Mesenchymal stem cell (in vitro differentiated cells and primary cell): ENCODE measurements at regions not wholly inside any gene's neighbourhood (a gene's known extent, or its start where the extent isn't known, plus 50 kb on each side); places are given as distances from the start of the nearest gene placed in this dataset.

Experiments used
- DNase-seq: peaks from one replicate; pipeline ENCODE4 v3.0.0-alpha.2; 2013
- H2AFZ ChIP-seq: one replicate; pipeline ENCODE4 v1.6.1; 2013; ENCODE audit warnings: low read depth, mild to moderate bottlenecking, control low read depth, inconsistent platforms, low read length, moderate library complexity
- H2AK5ac ChIP-seq: 2 replicates; pipeline ENCODE4 v1.6.1; 2013; ENCODE audit warnings: low read length, moderate library complexity, mild to moderate bottlenecking, inconsistent platforms; ENCODE audit not compliant: severe bottlenecking
- H2BK120ac ChIP-seq: one replicate; pipeline ENCODE4 v1.6.1; 2013; ENCODE audit warnings: low read depth, mild to moderate bottlenecking, inconsistent platforms, low read length, moderate library complexity
- H2BK12ac ChIP-seq, 2 experiments: one replicate each; pipeline ENCODE4 v1.6.1; 2013; ENCODE audit warnings: inconsistent platforms in 2 of 2, low read length in 2 of 2, mild to moderate bottlenecking in 2 of 2, moderate library complexity in 2 of 2, control low read depth in 1 of 2
- H2BK15ac ChIP-seq: one replicate; pipeline ENCODE4 v1.6.1; 2013; ENCODE audit warnings: mild to moderate bottlenecking, low read depth, inconsistent platforms; ENCODE audit not compliant: poor library complexity, severe bottlenecking
- H2BK5ac ChIP-seq: 2 replicates; pipeline ENCODE4 v1.6.1; 2013; ENCODE audit warnings: low read depth, mild to moderate bottlenecking, low read length, control low read depth, inconsistent platforms; ENCODE audit not compliant: poor library complexity, severe bottlenecking
- H3K14ac ChIP-seq, 2 experiments: one replicate each; pipeline ENCODE4 v1.6.1; 2013; ENCODE audit warnings: inconsistent platforms in 2 of 2, low read length in 2 of 2, control low read depth in 1 of 2, mild to moderate bottlenecking in 1 of 2, moderate library complexity in 1 of 2
- H3K18ac ChIP-seq, 2 experiments: one replicate each; pipeline ENCODE4 v1.6.1; 2013; ENCODE audit warnings: inconsistent platforms in 2 of 2, low read length in 2 of 2, control low read depth in 1 of 2, low read depth in 1 of 2, mild to moderate bottlenecking in 1 of 2
- H3K23ac ChIP-seq, 2 experiments: one replicate each; pipeline ENCODE4 v1.6.1; 2013; ENCODE audit warnings: inconsistent platforms in 2 of 2, low read length in 2 of 2, mild to moderate bottlenecking in 2 of 2, moderate library complexity in 2 of 2, control low read depth in 1 of 2
- H3K27ac ChIP-seq: 2 replicates; pipeline ENCODE4 v1.5.1; 2013; ENCODE audit warnings: mild to moderate bottlenecking, moderate library complexity, low read length, control low read depth, inconsistent platforms; ENCODE audit not compliant: poor library complexity, severe bottlenecking
- H3K27me3 ChIP-seq, 2 experiments: 2 replicates each; pipeline versions ENCODE4 v1.6.1 to v1.7.0; 2013; ENCODE audit warnings: low read length in 2 of 2, mild to moderate bottlenecking in 2 of 2, moderate library complexity in 2 of 2, control low read depth in 1 of 2, inconsistent platforms in 1 of 2; ENCODE audit not compliant: control insufficient read depth in 1 of 2, insufficient read depth in 1 of 2
- H3K36me3 ChIP-seq, 2 experiments: 2 replicates each; pipeline versions ENCODE4 v1.6.1 to v1.7.0; 2013; ENCODE audit warnings: low read length in 2 of 2, control low read depth in 1 of 2, inconsistent platforms in 1 of 2, low read depth in 1 of 2, mild to moderate bottlenecking in 1 of 2; ENCODE audit not compliant: insufficient read depth in 2 of 2, control insufficient read depth in 1 of 2
- H3K4ac ChIP-seq, 2 experiments: one replicate each; pipeline ENCODE4 v1.6.1; 2013; ENCODE audit warnings: inconsistent platforms in 2 of 2, low read length in 2 of 2, mild to moderate bottlenecking in 2 of 2, moderate library complexity in 2 of 2, control low read depth in 1 of 2, low read depth in 1 of 2
- H3K4me1 ChIP-seq: 2 replicates; pipeline ENCODE4 v1.6.1; 2013; ENCODE audit warnings: low read depth, low read length, control low read depth; ENCODE audit not compliant: control insufficient read depth, insufficient read depth
- H3K4me2 ChIP-seq: 2 replicates; pipeline ENCODE4 v1.6.1; 2013; ENCODE audit warnings: low read length, mild to moderate bottlenecking, inconsistent platforms; ENCODE audit not compliant: poor library complexity, severe bottlenecking
- H3K4me3 ChIP-seq, 2 experiments: 2 replicates each; pipeline versions ENCODE4 v1.5.1 to v1.7.0; 2013; ENCODE audit warnings: low read length in 2 of 2, mild to moderate bottlenecking in 2 of 2, control low read depth in 1 of 2, low read depth in 1 of 2; ENCODE audit not compliant: insufficient read depth in 1 of 2
- H3K79me1 ChIP-seq: replicated peaks from 2 replicates; pipeline ENCODE4 v1.6.1; 2013; ENCODE audit warnings: mild to moderate bottlenecking, control low read depth, low read length, inconsistent platforms; ENCODE audit not compliant: poor library complexity, severe bottlenecking
- H3K9ac ChIP-seq: 2 replicates; pipeline ENCODE4 v1.7.0; 2013; ENCODE audit warnings: mild to moderate bottlenecking, low read length, moderate library complexity
- H3K9me3 ChIP-seq: 2 replicates; pipeline ENCODE4 v1.7.0; 2013; ENCODE audit warnings: mild to moderate bottlenecking, low read length; ENCODE audit not compliant: control insufficient read depth
- H4K8ac ChIP-seq: one replicate; pipeline ENCODE4 v1.6.1; 2013; ENCODE audit warnings: inconsistent platforms, mild to moderate bottlenecking, low read length, moderate library complexity
- H4K91ac ChIP-seq: one replicate; pipeline ENCODE4 v1.6.1; 2013; ENCODE audit warnings: mild to moderate bottlenecking, low read length, inconsistent platforms
- WGBS: methylation state at CpG from one replicate; pipeline ENCODE4 v1.1.7; 2013; ENCODE audit warnings: mixed read lengths; 5-methylcytosine and 5-hydroxymethylcytosine counted together

DNA sequence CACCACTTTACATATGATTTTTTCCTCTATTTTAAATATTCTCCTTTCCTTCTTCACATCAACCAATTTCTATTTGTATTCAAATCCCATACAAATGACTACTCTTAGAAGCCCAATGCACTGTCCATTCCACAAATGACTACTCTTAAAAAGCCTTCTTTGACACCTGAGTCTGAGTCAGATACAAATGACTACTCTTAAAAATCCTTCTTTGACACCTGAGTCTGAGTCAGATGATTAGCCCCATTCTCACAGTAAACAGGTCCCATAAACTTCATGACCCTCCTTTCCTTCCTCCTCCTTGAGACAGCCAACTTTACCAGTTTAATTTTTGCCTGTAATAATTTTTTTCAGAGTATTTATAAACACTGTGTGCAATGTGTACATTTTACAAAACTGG, 231.3 kb upstream of the USP25 start:
- no peaks in the 10 kb centered on the region for H3K36me3 ChIP-seq
- H2BK120ac ChIP-seq: no peak overlapping the region
- H3K18ac ChIP-seq: no peak overlapping the region
- H2BK12ac ChIP-seq: no peak overlapping the region
- no peak overlapping the region for H3K27ac ChIP-seq
- no peak overlapping the region for H2BK5ac ChIP-seq
- no peaks in the 10 kb centered on the region for H3K9me3 ChIP-seq
- no peak overlapping the region for H2AK5ac ChIP-seq
- no peak overlapping the region for H3K14ac ChIP-seq
- DNase-seq: no peak
- H3K4me1 ChIP-seq: no peaks in the 10 kb centered on the region
- H3K4ac ChIP-seq: no peak overlapping the region
- H3K79me1 ChIP-seq: no peaks in the 10 kb centered on the region
- H2AFZ ChIP-seq: no peak overlapping the region
- H3K4me2 ChIP-seq: no peak overlapping the region
- H4K8ac ChIP-seq: no peak overlapping the region
- no peak overlapping the region for H3K9ac ChIP-seq
- no peak overlapping the region for H3K4me3 ChIP-seq
- H3K27me3 ChIP-seq: no peaks in the 10 kb centered on the region
- H4K91ac ChIP-seq: no peak overlapping the region
- H3K23ac ChIP-seq: no peak overlapping the region
- H2BK15ac ChIP-seq: no peak overlapping the region

DNA sequence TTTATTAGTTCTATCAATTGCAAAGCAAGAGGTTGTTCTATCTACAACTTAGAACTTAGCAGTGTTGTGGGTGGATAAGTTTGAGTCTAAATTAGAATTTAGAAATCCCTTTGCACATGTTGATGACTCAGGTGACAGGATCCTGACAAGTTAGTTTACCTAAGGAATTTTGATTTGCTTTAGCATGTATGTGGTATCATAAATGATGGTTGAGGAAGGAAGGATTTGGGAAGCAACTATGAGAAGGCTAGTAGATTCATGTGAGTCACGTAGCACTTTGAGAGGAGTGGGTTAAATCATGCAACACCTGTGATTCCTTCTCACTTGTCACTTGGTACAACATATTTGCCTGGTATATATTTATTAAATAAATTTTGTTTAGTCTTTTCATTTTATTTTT, 223.7 kb upstream of the USP25 start:
- no peak overlapping the region for H2BK5ac ChIP-seq
- H2BK12ac ChIP-seq: no peak overlapping the region
- no peak overlapping the region for H2AK5ac ChIP-seq
- H3K27me3 ChIP-seq: no peaks in the 10 kb centered on the region
- no peak overlapping the region for H2AFZ ChIP-seq
- no peak overlapping the region for H3K4me3 ChIP-seq
- H3K14ac ChIP-seq: no peak overlapping the region
- H2BK15ac ChIP-seq: no peak overlapping the region
- no peaks in the 10 kb centered on the region for H3K79me1 ChIP-seq
- 67% methylated on average over 1 of the region's 1 CpG for WGBS
- no peak overlapping the region for H3K18ac ChIP-seq
- no peaks in the 10 kb centered on the region for H3K9me3 ChIP-seq
- no peak for DNase-seq
- H3K4me2 ChIP-seq: no peak overlapping the region
- no peak overlapping the region for H4K91ac ChIP-seq
- H3K36me3 ChIP-seq: no peaks in the 10 kb centered on the region
- H3K9ac ChIP-seq: no peak overlapping the region
- no peak overlapping the region for H3K27ac ChIP-seq
- H2BK120ac ChIP-seq: no peak overlapping the region
- H3K4ac ChIP-seq: no peak overlapping the region
- H3K4me1 ChIP-seq: no peaks in the 10 kb centered on the region
- no peak overlapping the region for H4K8ac ChIP-seq
- no peak overlapping the region for H3K23ac ChIP-seq

GRCh38 chr21:15508554-15508953, 221.2 kb upstream of the USP25 start:
- WGBS: 81% methylated on average over 3 of the region's 3 CpGs
- Histone ChIP-seq H3K27me3 (no peaks in the 10 kb centered on the region), H3K27ac (no peak overlapping the region), H2BK12ac (no peak overlapping the region), H3K4me3 (no peak overlapping the region), H2BK5ac (no peak overlapping the region), H3K14ac (no peak overlapping the region), H4K8ac (no peak overlapping the region), H2BK120ac (no peak overlapping the region), H3K9ac (no peak overlapping the region), H3K4ac (no peak overlapping the region), H3K9me3 (no peaks in the 10 kb centered on the region), H2AFZ (no peak overlapping the region), H2BK15ac (no peak overlapping the region), H3K36me3 (no peaks in the 10 kb centered on the region), H4K91ac (no peak overlapping the region), H3K23ac (no peak overlapping the region), H3K4me1 (no peaks in the 10 kb centered on the region), H3K79me1 (no peaks in the 10 kb centered on the region), H3K4me2 (no peak overlapping the region), H2AK5ac (no peak overlapping the region), H3K18ac (no peak overlapping the region)
- DNase-seq: no peak

DNA sequence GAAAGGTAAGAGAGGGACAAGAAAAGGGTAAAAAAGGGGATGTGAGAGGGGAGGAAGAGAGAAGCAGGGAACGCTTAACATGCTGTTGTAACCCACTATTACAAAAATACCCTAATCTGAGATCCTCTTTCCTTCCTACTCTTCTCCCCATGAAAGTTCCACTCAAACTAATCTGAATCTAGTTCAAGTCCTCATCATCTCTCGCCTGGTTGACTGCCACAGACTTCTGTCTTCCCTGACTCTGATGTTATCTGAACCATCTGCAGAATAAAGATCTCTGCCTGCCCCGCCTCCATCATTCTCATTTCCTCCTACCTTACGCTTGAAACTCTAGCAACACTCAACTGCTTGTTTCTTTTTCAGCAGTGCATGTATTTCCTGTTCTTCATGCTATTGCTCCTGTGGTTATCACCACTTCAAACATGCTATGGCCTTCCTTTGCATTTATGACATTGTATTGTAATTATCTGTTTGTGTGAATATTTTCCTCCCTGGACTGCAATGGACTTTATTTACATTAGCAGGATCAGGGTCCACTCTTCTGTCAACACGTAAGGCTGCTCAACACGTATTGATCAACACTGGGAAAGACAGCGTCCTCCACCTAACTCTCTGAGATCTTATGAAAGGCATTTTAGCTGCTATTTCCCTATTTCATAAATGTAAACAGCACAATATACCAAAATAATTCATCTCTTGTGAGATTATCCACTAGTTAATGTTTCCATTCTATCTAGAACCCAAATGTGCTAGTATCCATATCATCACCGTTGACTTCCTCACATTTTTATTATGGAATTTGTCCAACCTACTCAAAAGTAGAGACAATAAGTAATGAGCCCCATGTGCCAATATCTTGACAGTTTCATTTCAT, 215.5 kb upstream of the USP25 start:
- Histone ChIP-seq H3K4ac (no peak overlapping the region), H3K14ac (no peak overlapping the region), H3K23ac (no peak overlapping the region), H2AFZ (no peak overlapping the region), H3K18ac (no peak overlapping the region), H2AK5ac (no peak overlapping the region), H2BK120ac (no peak overlapping the region), H4K91ac (no peak overlapping the region), H2BK5ac (no peak overlapping the region), H3K9me3 (no peaks in the 10 kb centered on the region), H3K4me3 (no peak overlapping the region), H3K9ac (no peak overlapping the region), H2BK15ac (no peak overlapping the region), H3K79me1 (no peaks in the 10 kb centered on the region), H3K36me3 (no peaks in the 10 kb centered on the region), H3K27ac (no peak overlapping the region), H2BK12ac (no peak overlapping the region), H3K4me1 (no peaks in the 10 kb centered on the region), H3K27me3 (no peaks in the 10 kb centered on the region), H3K4me2 (no peak overlapping the region), H4K8ac (no peak overlapping the region)
- no peak for DNase-seq
- WGBS: 78% methylated on average over 8 of the region's 8 CpGs
